Islet of Langerhans (tissue), 1 donor: ENCODE measurements at regions not wholly inside any gene's neighbourhood (a gene's known extent, or its start where the extent isn't known, plus 50 kb on each side); places are given as distances from the start of the nearest gene placed in this dataset.

Experiments
- FAIRE-seq: peaks from one replicate; lab custom pipeline; 2011; peaks lifted over from hg19 to GRCh38; lab: Jason Lieb, UNC

DNA sequence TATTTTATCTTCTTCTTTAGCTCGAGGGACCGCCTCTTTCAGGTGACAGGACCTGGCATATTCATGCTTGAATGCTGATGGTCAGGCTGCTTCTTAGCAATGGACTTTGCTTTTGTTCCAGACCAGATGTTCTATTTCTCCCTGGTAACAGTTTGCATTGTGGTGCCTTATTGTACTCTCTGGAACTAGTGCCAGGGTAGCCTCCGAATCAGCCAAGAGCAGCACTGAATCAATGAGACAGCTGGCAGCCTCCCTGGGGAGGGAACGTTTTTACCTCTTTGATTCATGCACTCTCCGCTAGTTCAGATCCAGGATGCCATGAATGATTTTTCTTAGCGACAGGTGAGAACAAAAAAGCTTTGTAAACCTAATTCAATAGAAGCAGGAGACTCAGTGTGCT lies 54.1 kb upstream of the NXPH1 start:
- FAIRE-seq, result no peak

GRCh38 chr7:8380130-8380529 lies 53.3 kb upstream of the NXPH1 start:
- FAIRE-seq, result no peak

DNA sequence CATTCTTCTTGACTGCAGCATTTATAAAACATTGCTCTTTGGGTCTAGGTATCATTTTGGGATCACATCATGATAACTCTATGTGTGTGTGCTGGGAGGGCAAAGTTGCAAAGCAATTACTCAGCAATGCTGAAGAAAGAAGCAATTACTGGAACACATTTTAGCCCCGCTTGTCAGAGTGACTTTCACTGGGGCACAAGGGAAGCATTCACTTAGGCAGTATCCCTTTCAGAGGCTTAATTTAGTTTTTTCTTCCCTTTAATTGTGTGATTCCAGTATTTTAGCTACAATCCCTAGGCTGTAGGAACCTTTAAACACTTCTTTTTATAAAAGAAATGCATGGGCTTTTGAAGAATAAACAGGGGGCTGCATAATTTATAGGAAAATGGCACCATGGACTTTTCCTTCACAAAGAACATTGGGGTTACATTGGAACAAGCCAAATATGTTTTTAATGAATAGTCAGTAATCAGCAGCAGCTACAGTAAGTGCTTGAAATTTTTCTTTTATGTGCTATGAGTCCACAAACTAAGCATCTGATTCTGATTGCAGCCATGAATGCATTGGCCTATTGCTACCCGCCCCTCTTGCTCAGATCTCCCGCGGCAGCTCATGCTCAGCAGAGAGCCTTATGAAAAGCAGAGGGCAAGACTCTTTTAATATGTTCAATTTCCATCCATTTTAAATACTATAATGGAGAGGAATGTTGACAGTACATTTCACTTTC lies 51.2 kb upstream of the NXPH1 start:
- FAIRE-seq, result no peak
